ENCODE measurements at regions not wholly inside any gene's neighbourhood (a gene's known extent, or its start where the extent isn't known, plus 50 kb on each side); places are given as distances from the start of the nearest gene placed in this dataset.
"Not testable (repeated sequence)": the region's sequence is repeated elsewhere in the genome, so short reads cannot be mapped to it uniquely, and the experiment has no call there.

DNA sequence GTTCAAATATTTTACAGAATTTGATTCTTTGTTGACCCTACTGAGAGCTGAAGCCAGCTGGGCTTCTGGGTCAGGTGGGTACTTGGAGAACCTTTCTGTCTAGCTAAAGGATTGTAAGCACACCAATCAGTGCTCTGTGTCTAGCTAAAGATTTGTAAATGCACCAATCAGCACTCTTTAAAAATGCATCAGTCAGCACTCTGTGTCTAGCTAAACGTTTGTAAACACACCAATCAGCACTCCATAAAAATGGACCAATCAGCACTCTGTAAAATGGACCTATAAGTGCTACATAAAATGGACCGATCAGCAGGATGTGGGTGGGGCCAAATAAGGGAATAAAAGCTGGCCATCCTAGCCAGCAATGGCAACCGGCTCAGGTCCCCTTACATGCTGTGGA is 76.4 kb upstream of the TMSB4Y start:
- H3K27me3 Mint-ChIP-seq; H3K27ac Mint-ChIP-seq; H3K36me3 Mint-ChIP-seq (ENCODE audit: low read depth); DNase-seq; H3K4me1 Mint-ChIP-seq; intact Hi-C loops (cut with micrococcal nuclease); H3K9me3 Mint-ChIP-seq; H3K4me3 Mint-ChIP-seq: not testable (repeated sequence)

DNA sequence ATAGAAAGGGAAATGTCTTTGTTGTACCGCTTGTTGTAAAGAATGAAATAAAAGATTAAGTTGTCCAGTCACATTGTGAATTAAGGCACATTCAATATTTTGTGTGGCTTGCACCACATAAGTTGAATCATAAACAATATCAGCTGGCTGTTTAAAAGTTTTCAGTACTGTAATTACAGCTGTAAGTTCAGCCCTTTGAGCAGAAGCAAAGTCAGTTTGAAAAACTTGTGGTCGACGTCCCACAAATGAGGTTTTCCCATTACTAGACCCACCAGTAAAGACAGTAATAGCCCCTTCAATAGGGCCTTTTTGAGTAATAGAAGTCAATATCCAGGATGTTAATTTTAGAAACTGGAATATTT is 87.8 kb upstream of the TMSB4Y start:
- no peaks in the 10 kb centered on the region for H3K4me1 Mint-ChIP-seq
- H3K27me3 Mint-ChIP-seq, result no peaks in the 10 kb centered on the region
- no peaks in the 10 kb centered on the region for H3K9me3 Mint-ChIP-seq
- intact Hi-C loops (cut with micrococcal nuclease), result no loop called here
- H3K27ac Mint-ChIP-seq, result no peak overlapping the region
- no peak overlapping the region for H3K4me3 Mint-ChIP-seq
- no peaks in the 10 kb centered on the region for H3K36me3 Mint-ChIP-seq (ENCODE audit: low read depth)
- DNase-seq, result no peak

DNA sequence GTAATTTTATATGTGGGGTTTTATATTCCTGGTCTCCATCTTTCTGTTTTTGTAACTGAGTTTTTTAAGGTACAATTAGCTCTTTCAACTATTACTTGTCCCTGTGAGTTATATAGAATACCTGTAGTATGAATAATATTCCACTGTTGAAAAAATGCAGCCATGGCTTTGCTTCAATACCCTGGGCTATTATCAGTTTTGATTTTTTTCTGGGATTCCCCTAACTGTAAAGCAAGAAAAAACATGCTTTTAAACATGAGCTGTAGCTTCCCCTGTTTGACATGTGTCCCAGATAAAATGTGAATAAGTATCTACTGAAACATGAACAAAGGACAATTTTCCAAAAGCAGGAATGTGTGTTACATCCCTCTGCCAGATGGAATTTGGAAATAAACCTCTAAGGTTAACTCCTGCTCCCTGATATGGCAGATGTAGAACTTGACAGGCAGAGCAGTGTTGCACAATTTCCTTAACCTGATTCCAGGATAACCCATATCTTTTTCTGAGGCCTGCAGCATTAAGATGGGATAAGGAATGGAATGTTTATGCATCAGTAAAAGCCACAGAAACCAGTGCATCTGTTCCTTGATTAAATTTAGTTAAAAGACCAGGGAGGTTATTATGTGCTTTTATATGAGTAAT is 88.3 kb upstream of the TMSB4Y start:
- no peaks in the 10 kb centered on the region for H3K9me3 Mint-ChIP-seq
- H3K27me3 Mint-ChIP-seq, result no peaks in the 10 kb centered on the region
- intact Hi-C loops (cut with micrococcal nuclease), result no loop called here
- no peak overlapping the region for H3K4me3 Mint-ChIP-seq
- no peak for DNase-seq
- H3K27ac Mint-ChIP-seq, result no peak overlapping the region
- no peaks in the 10 kb centered on the region for H3K4me1 Mint-ChIP-seq
- H3K36me3 Mint-ChIP-seq (ENCODE audit: low read depth), result no peaks in the 10 kb centered on the region

DNA sequence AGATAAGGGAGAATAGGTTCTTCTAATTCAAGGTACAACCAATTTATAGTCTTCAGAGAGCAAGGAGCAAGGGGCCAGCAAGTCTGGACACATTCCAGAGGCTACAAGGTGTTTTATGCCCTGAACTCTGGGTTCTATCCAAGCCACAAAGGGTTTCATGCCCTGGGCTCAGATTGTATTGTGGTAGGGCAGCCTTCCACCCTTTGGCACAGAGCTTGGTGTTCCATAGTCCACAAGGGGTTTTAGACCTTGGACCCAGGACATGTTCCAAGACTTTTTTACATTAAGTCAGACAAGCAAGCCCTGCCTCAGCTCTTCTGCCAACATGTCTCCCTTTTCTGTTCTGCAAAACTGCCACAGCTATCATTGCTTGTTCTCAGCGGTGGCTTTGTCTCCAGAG is 90.8 kb upstream of the TMSB4Y start:
- H3K27ac Mint-ChIP-seq, result no peak overlapping the region
- H3K4me3 Mint-ChIP-seq, result no peak overlapping the region
- no peaks in the 10 kb centered on the region for H3K9me3 Mint-ChIP-seq

DNA sequence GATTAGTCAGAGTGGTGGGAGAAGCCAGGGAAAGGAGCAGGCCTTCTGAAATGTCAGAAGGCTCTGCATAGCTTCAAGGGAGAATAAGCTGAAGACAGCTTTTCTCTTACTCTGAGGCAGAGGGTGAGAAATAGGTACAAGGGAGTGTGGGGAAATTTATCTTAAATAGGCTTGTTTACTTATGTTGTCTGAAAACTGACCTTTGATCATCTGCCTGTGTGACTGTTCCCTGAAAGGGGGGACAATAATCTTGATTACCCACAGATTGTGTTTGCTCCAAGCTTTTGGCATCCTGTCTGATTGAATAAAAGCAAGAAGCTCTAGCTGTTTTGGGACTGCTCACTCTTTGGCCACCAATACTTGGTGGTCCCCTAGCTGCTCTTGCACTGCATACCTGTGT is 91.7 kb upstream of the TMSB4Y start:
- H3K27ac Mint-ChIP-seq, result no peak overlapping the region
- H3K9me3 Mint-ChIP-seq, result no peaks in the 10 kb centered on the region
- no peak for DNase-seq

More for the DNA sequence above, 90.8 kb upstream of the TMSB4Y start:
- intact Hi-C loops (cut with micrococcal nuclease), result no loop called here
- no peak for DNase-seq
- Mint-ChIP-seq H3K36me3 (ENCODE audit: low read depth) (no peaks in the 10 kb centered on the region), H3K4me1 (no peaks in the 10 kb centered on the region), H3K27me3 (no peaks in the 10 kb centered on the region)

DNA sequence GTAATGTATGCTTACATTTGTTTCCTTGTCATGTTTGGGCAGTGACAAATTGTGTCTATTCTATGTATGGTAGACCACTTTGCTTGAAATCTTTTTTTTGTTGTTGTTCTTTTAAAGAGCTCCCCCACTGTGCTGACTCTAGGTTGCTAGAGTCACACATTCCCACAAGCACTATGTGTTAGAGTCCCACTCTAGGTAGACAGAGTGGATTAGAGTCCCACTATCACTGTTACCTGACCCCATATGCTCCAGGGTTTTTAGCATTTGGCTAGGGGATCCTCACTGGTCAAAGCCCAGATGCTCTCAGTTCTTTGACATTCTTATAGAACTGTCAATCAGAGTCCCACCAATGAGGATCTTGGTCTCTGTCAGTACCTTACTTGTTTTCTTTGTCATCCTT is 111.2 kb upstream of the TMSB4Y start:
- Mint-ChIP-seq H3K27me3 (no peaks in the 10 kb centered on the region), H3K4me3 (no peak overlapping the region), H3K9me3 (no peaks in the 10 kb centered on the region), H3K36me3 (ENCODE audit: low read depth) (no peaks in the 10 kb centered on the region), H3K4me1 (no peaks in the 10 kb centered on the region), H3K27ac (no peak overlapping the region)
- DNase-seq, result no peak
- intact Hi-C loops (cut with micrococcal nuclease), result no loop called here

More for the DNA sequence above, 91.7 kb upstream of the TMSB4Y start:
- Mint-ChIP-seq H3K36me3 (ENCODE audit: low read depth) (no peaks in the 10 kb centered on the region), H3K27me3 (no peaks in the 10 kb centered on the region), H3K4me3 (no peak overlapping the region), H3K4me1 (no peaks in the 10 kb centered on the region)
- intact Hi-C loops (cut with micrococcal nuclease), result no loop called here

DNA sequence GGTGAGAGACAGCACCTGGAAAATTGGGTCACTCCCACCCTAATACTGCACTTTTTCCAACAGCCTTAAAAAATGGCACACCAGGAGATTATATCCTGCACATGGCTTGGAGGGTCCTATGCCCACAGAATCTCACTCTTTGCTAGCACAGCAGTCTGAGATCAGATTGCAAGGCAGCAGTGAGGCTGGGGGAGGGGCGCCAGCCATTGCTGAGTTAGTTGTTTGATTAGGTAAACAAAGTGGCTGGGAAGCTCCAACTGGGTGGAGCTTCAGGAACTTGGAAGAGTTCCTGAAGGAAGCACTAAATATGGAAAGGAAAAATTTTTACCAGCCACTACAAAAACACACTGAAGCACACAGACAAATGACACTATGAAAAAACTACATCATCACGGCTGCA is 91.1 kb upstream of the UTY start:
- intact Hi-C loops (cut with micrococcal nuclease); DNase-seq; H3K36me3 Mint-ChIP-seq (ENCODE audit: low read depth); H3K9me3 Mint-ChIP-seq; H3K27me3 Mint-ChIP-seq; H3K27ac Mint-ChIP-seq; H3K4me3 Mint-ChIP-seq; H3K4me1 Mint-ChIP-seq: not testable (repeated sequence)

DNA sequence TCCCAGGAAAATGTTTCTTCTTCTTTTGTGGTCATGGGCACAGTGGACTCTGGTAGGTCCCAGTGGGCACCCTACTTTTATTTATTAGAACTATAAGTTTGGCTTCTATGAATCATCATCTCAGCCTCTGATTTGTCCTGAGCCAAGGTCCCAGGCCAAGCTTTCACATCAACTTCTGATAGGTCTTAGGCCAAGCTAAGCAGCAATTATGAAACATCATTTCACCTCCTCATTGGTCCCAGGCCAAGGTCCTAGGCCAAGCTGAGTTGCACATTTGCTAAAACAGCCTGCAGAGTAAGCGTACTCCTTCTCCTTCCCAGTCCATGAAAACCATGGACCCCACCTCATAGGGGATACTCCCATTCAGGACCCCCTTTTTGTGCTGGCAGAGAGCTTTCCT is 87.4 kb upstream of the UTY start:
- Mint-ChIP-seq H3K27me3 (no peaks in the 10 kb centered on the region), H3K4me3 (no peak overlapping the region)
- intact Hi-C loops (cut with micrococcal nuclease), result no loop called here

DNA sequence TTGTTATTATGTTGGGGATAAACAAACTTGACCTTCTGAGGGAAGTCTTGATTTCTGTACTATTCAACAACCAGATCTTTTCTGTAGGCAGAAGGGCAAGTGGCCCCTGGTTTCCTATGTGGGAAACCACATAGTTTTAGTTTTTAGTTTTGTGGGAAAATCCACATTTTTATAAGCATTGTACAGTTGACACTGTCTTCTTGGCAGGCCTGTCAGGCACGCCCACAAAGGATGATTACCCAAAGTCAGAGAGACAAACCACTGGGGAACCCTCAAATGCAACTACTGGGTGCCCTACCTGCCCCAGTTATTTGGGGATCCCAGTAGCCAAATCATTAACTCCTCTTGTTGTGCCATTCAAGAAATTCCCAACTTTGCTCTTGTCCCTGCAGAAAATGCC is 75.1 kb upstream of the UTY start:
- no peak overlapping the region for H3K4me3 Mint-ChIP-seq
- intact Hi-C loops (cut with micrococcal nuclease), result loop anchor here (5.0 kb wide), 1 partner anchor 78 kb away; no protein-coding TSS in a partner anchor
- H3K36me3 Mint-ChIP-seq (ENCODE audit: low read depth), result no peaks in the 10 kb centered on the region
- no peak overlapping the region for H3K27ac Mint-ChIP-seq
- peaks cover 5% of the 10 kb centered on the region for H3K9me3 Mint-ChIP-seq
- H3K4me1 Mint-ChIP-seq, result peaks cover 7% of the 10 kb centered on the region
- DNase-seq, result no peak
- H3K27me3 Mint-ChIP-seq, result no peaks in the 10 kb centered on the region

More for the DNA sequence above, 87.4 kb upstream of the UTY start:
- Mint-ChIP-seq H3K27ac (no peak overlapping the region), H3K9me3 (no peaks in the 10 kb centered on the region), H3K4me1 (no peaks in the 10 kb centered on the region), H3K36me3 (ENCODE audit: low read depth) (no peaks in the 10 kb centered on the region)
- DNase-seq, result no peak

DNA sequence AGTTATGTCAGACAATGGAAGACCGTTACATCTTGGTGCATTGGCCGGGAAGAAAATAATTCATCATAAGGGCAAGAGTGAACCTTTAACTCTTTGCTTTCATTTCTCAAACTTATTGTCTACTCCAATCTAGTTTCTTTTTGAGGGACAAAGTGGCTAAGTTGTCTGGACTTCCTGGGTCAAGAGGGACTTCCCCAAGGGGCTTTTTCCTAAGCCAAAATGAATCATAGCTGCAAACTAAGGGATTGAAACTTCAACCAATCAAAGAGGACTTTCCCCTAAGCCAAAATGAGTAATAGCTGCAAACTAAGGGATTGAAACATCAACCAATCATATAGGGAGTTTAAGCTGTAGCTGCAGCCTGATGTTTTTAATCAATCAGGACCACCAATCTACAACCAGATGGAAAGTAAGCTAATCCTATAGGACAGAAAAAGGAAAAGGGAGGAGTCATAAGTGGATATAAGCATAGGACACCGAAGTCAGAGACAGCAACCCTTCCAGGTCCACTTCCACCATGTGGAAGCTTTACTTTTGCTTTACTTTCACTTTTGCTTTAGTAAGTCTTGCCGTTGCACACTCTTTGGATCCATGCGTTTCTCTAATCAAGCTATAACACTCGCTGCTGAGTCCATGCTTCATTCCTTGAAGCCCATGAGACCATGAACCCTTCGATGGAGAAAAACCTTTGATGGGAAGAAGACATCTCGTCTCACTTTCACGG is 72.7 kb upstream of the UTY start:
- H3K4me3 Mint-ChIP-seq, result no peak overlapping the region

DNA sequence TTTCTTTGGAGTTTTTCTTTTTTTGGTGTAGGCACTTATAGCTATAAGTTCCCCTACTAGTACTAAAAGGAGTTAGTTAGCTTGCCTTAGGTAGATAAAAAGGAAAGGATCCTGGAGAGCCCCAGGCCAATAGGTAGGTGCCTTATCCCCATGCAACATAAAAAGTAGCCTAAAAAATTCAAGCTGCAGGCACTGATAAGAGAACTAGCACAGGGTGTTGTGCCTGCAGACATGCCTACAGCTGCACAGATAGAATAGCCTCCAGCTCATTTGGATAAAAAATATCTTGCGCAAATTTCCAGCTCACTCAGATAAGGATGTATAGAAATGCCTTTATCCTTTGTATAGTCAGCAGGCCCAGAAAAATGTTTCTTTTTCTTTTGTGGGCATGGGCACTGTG is 71.4 kb upstream of the UTY start:
- H3K4me1 Mint-ChIP-seq, result peaks cover 7% of the 10 kb centered on the region
- H3K36me3 Mint-ChIP-seq (ENCODE audit: low read depth), result no peaks in the 10 kb centered on the region
- H3K27ac Mint-ChIP-seq, result no peak overlapping the region
- no peak overlapping the region for H3K4me3 Mint-ChIP-seq
- DNase-seq, result no peak
- peaks cover 5% of the 10 kb centered on the region for H3K9me3 Mint-ChIP-seq
- intact Hi-C loops (cut with micrococcal nuclease), result loop anchor here (5.0 kb wide), 1 partner anchor 74 kb away; no protein-coding TSS in a partner anchor
- no peaks in the 10 kb centered on the region for H3K27me3 Mint-ChIP-seq

More for the DNA sequence above, 72.7 kb upstream of the UTY start:
- intact Hi-C loops (cut with micrococcal nuclease), result loop anchor here (5.0 kb wide), 1 partner anchor 75 kb away; no protein-coding TSS in a partner anchor
- H3K4me1 Mint-ChIP-seq, result peaks cover 7% of the 10 kb centered on the region
- H3K9me3 Mint-ChIP-seq, result peaks cover 5% of the 10 kb centered on the region
- H3K27me3 Mint-ChIP-seq, result no peaks in the 10 kb centered on the region
- H3K27ac Mint-ChIP-seq, result no peak overlapping the region
- no peaks in the 10 kb centered on the region for H3K36me3 Mint-ChIP-seq (ENCODE audit: low read depth)
- DNase-seq, result no peak

DNA sequence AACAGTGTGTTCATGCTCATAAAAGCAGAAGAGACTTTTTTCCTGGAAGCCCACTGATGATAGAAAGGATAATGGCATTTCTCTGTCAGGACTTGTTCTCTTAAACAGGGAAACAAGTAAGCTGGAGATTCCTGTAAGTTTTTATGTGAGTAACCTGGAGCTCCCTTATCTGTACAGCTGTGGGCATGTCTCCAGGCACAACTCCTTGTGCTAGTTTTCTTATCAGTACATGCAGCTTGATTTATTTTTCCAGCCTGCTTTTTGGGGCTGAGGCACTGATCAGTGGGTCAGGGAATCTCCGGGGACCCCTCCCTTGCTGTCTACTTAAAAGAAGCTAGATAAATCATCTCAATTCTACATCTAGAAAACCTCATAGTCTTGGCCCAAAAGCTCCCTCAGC is 64.7 kb upstream of the UTY start:
- H3K27ac Mint-ChIP-seq, result no peak overlapping the region
- no peaks in the 10 kb centered on the region for H3K4me1 Mint-ChIP-seq
- no peak for DNase-seq
- H3K27me3 Mint-ChIP-seq, result no peaks in the 10 kb centered on the region
- intact Hi-C loops (cut with micrococcal nuclease), result no loop called here
- no peak overlapping the region for H3K4me3 Mint-ChIP-seq
- no peaks in the 10 kb centered on the region for H3K36me3 Mint-ChIP-seq (ENCODE audit: low read depth)
- peaks cover 4% of the 10 kb centered on the region for H3K9me3 Mint-ChIP-seq

DNA sequence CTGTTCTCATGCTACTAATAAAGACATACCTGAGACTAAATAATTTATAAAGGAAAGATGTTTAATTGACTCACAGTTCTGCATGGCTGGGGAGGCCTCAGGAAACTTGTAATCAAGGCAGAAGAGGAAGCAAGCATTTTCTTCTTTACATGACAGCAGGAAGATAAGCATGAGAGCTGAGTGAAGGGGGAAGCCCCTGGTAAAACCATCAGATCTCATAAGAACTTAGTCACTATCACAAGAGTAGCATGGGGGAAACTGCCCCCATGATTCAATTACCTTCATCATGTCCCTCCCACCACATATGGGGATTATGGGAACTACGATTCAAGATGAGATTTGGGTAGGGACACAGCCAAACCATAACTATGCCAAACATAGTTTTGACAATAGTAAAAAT is 58.1 kb upstream of the UTY start:
- H3K27ac Mint-ChIP-seq, result no peak overlapping the region

More for the DNA sequence above, 58.1 kb upstream of the UTY start:
- H3K4me1 Mint-ChIP-seq, result no peaks in the 10 kb centered on the region
- H3K36me3 Mint-ChIP-seq (ENCODE audit: low read depth), result no peaks in the 10 kb centered on the region
- intact Hi-C loops (cut with micrococcal nuclease), result no loop called here
- H3K27me3 Mint-ChIP-seq, result no peaks in the 10 kb centered on the region
- H3K4me3 Mint-ChIP-seq, result no peak overlapping the region
- peaks cover 4% of the 10 kb centered on the region for H3K9me3 Mint-ChIP-seq
- no peak for DNase-seq
